Effector memory CD4-positive, alpha-beta T cell (primary cell): ENCODE measurements at regions not wholly inside any gene's neighbourhood (a gene's known extent, or its start where the extent isn't known, plus 50 kb on each side); places are given as distances from the start of the nearest gene placed in this dataset.
"Not testable (repeated sequence)": the region's sequence is repeated elsewhere in the genome, so short reads cannot be mapped to it uniquely, and the experiment has no call there.

Experiments
- DNase-seq, 3 donors: peaks; one replicate each; pipeline ENCODE4 v3.0.0-alpha.2; 2020
- H3K27ac ChIP-seq: 2 replicates; pipeline ENCODE4 v1.7.0; 2013; ENCODE audit warnings: mild to moderate bottlenecking, low read length, moderate library complexity; ENCODE audit not compliant: insufficient read depth, poor library complexity, severe bottlenecking
- H3K27me3 ChIP-seq: replicated peaks from 2 replicates; pipeline ENCODE4 v1.7.0; 2013; ENCODE audit warnings: mild to moderate bottlenecking, low read length; ENCODE audit not compliant: insufficient read depth, control insufficient read depth, poor library complexity, severe bottlenecking
- H3K36me3 ChIP-seq: 2 replicates; pipeline ENCODE4 v1.7.0; 2013; ENCODE audit warnings: mild to moderate bottlenecking, low read length, moderate library complexity; ENCODE audit not compliant: control insufficient read depth, insufficient read depth
- H3K4me1 ChIP-seq: 2 replicates; pipeline ENCODE4 v1.7.0; 2013; ENCODE audit warnings: low read length, mild to moderate bottlenecking; ENCODE audit not compliant: control insufficient read depth, insufficient read depth, poor library complexity, severe bottlenecking
- H3K4me3 ChIP-seq: 2 replicates; pipeline ENCODE4 v1.7.0; 2013; ENCODE audit warnings: low read length, low read depth, mild to moderate bottlenecking; ENCODE audit not compliant: insufficient read depth, poor library complexity, severe bottlenecking
- H3K9me3 ChIP-seq: 2 replicates; pipeline ENCODE4 v1.7.0; 2013; ENCODE audit warnings: mild to moderate bottlenecking, low read length, moderate library complexity; ENCODE audit not compliant: control insufficient read depth

- H3K9me3 ChIP-seq, result no peaks in the 10 kb centered on the region
- H3K27me3 ChIP-seq, result no peaks in the 10 kb centered on the region
- no peaks in the 10 kb centered on the region for H3K36me3 ChIP-seq
- DNase-seq, result no peak
- no peak overlapping the region for H3K27ac ChIP-seq
- H3K4me1 ChIP-seq, result no peaks in the 10 kb centered on the region
- no peak overlapping the region for H3K4me3 ChIP-seq
Observed at GRCh38 chr4:100908540-100908939, 390.7 kb upstream of the EMCN start.

- H3K27me3 ChIP-seq, result no peaks in the 10 kb centered on the region
- H3K4me3 ChIP-seq, result no peak overlapping the region
- DNase-seq, result no peak
- no peaks in the 10 kb centered on the region for H3K9me3 ChIP-seq
- H3K4me1 ChIP-seq, result no peaks in the 10 kb centered on the region
- H3K27ac ChIP-seq, result no peak overlapping the region
- H3K36me3 ChIP-seq, result no peaks in the 10 kb centered on the region
Observed at GRCh38 chr4:100907465-100908454, 389.9 kb upstream of the EMCN start.

GRCh38 chr4:100906973-100907372 lies 389.2 kb upstream of the EMCN start:
- no peaks in the 10 kb centered on the region for H3K36me3 ChIP-seq
- H3K27me3 ChIP-seq, result no peaks in the 10 kb centered on the region
- no peak overlapping the region for H3K27ac ChIP-seq
- DNase-seq, result no peak
- H3K4me3 ChIP-seq, result no peak overlapping the region
- no peaks in the 10 kb centered on the region for H3K9me3 ChIP-seq
- no peaks in the 10 kb centered on the region for H3K4me1 ChIP-seq

GRCh38 chr4:100900945-100901344 lies 383.1 kb upstream of the EMCN start:
- H3K9me3 ChIP-seq, H3K36me3 ChIP-seq, H3K4me1 ChIP-seq, H3K27me3 ChIP-seq, DNase-seq, H3K27ac ChIP-seq, H3K4me3 ChIP-seq: not testable (repeated sequence)

GRCh38 chr4:100900134-100900533 lies 382.3 kb upstream of the EMCN start:
- no peak for DNase-seq
- Histone ChIP-seq H3K4me1 (no peaks in the 10 kb centered on the region), H3K9me3 (no peaks in the 10 kb centered on the region), H3K27me3 (no peaks in the 10 kb centered on the region), H3K36me3 (no peaks in the 10 kb centered on the region), H3K4me3 (no peak overlapping the region), H3K27ac (no peak overlapping the region)

GRCh38 chr4:100898844-100899243 lies 381.0 kb upstream of the EMCN start:
- Histone ChIP-seq H3K36me3 (no peaks in the 10 kb centered on the region), H3K27ac (no peak overlapping the region), H3K4me3 (no peak overlapping the region), H3K4me1 (no peaks in the 10 kb centered on the region), H3K9me3 (no peaks in the 10 kb centered on the region), H3K27me3 (no peaks in the 10 kb centered on the region)
- no peak for DNase-seq

GRCh38 chr4:100895556-100896197 lies 377.9 kb upstream of the EMCN start:
- peak overlapping the region; percentile 46 for H3K4me3 ChIP-seq
- H3K4me1 ChIP-seq, result no peaks in the 10 kb centered on the region
- DNase-seq, result no peak
- H3K27me3 ChIP-seq, result no peaks in the 10 kb centered on the region
- no peaks in the 10 kb centered on the region for H3K9me3 ChIP-seq
- H3K27ac ChIP-seq, result peak overlapping the region; percentile 38
- H3K36me3 ChIP-seq, result no peaks in the 10 kb centered on the region

- Histone ChIP-seq H3K9me3 (no peaks in the 10 kb centered on the region), H3K27me3 (no peaks in the 10 kb centered on the region), H3K4me3 (no peak overlapping the region), H3K4me1 (no peaks in the 10 kb centered on the region), H3K36me3 (no peaks in the 10 kb centered on the region), H3K27ac (no peak overlapping the region)
- DNase-seq, result no peak
Observed at GRCh38 chr4:100894339-100894870, 376.6 kb upstream of the EMCN start.

- H3K36me3 ChIP-seq, result no peaks in the 10 kb centered on the region
- no peak for DNase-seq
Observed at GRCh38 chr4:100891808-100892207, 374.0 kb upstream of the EMCN start.

GRCh38 chr4:100889898-100890297 lies 372.1 kb upstream of the EMCN start:
- H3K4me1 ChIP-seq, result no peaks in the 10 kb centered on the region
- no peaks in the 10 kb centered on the region for H3K36me3 ChIP-seq
- no peaks in the 10 kb centered on the region for H3K27me3 ChIP-seq
- DNase-seq, result no peak
- H3K4me3 ChIP-seq, result no peak overlapping the region
- H3K9me3 ChIP-seq, result no peaks in the 10 kb centered on the region
- no peak overlapping the region for H3K27ac ChIP-seq

More at GRCh38 chr4:100891808-100892207, 374.0 kb upstream of the EMCN start:
- H3K9me3 ChIP-seq, result no peaks in the 10 kb centered on the region
- no peaks in the 10 kb centered on the region for H3K4me1 ChIP-seq
- no peak overlapping the region for H3K4me3 ChIP-seq
- no peaks in the 10 kb centered on the region for H3K27me3 ChIP-seq
- H3K27ac ChIP-seq, result no peak overlapping the region
